WTC11 (cell line): ENCODE measurements at regions not wholly inside any gene's neighbourhood (a gene's known extent, or its start where the extent isn't known, plus 50 kb on each side); places are given as distances from the start of the nearest gene placed in this dataset.

Source experiments
- ATAC-seq: fragments of 200-7000 bp; cut with Tn5 transposase; 2 replicates; pipeline ENCODE4 v1.10.0; 2021; ENCODE audit warnings: mild to moderate bottlenecking, moderate library complexity
- CTCF ChIA-PET: fragments of 300-600 bp; sonication (Branson Sonifier 250); formaldehyde crosslinking; loops from one replicate; lab custom pipeline; 2021; ENCODE audit warnings: antibody characterized with exemption; lab: Charles Lee
- POLR2A ChIA-PET: fragments of 350-600 bp; sonication (Branson Sonifier 250); formaldehyde crosslinking; loops from one replicate; lab custom pipeline; 2021; ENCODE audit warnings: antibody characterized with exemption; lab: Charles Lee
- DNase-seq: peaks from one replicate; pipeline ENCODE4 v3.0.0; 2021; ENCODE audit warnings: low spot score
- H3K27ac Mint-ChIP-seq: 2 replicates; pipeline ENCODE4 v1.8.0; 2021; ENCODE audit warnings: mixed read lengths
- H3K27me3 Mint-ChIP-seq: 2 replicates; pipeline ENCODE4 v1.8.0; 2021; ENCODE audit warnings: low read depth, mild to moderate bottlenecking, moderate library complexity, mixed read lengths
- H3K36me3 Mint-ChIP-seq: 2 replicates; pipeline ENCODE4 v1.8.0; 2021; ENCODE audit warnings: mixed read lengths
- H3K4me1 Mint-ChIP-seq: 2 replicates; pipeline ENCODE4 v1.8.0; 2022; ENCODE audit warnings: mixed read lengths
- H3K4me3 Mint-ChIP-seq: 2 replicates; pipeline ENCODE4 v1.8.0; 2021; ENCODE audit warnings: mild to moderate bottlenecking, moderate library complexity, mixed read lengths
- H3K9me3 Mint-ChIP-seq: 2 replicates; pipeline ENCODE4 v1.8.0; 2021; ENCODE audit warnings: mixed read lengths
- ESRRA ChIP-seq: sonication (generic); formaldehyde crosslinking; IDR thresholded peaks from 2 replicates; pipeline ENCODE4 v1.8.1; 2022; ENCODE audit warnings: mild to moderate bottlenecking, missing genetic modification reagents, borderline replicate concordance
- ETV6 ChIP-seq: sonication (generic); formaldehyde crosslinking; IDR thresholded peaks from 2 replicates; pipeline ENCODE4 v1.8.1; 2022; ENCODE audit warnings: mild to moderate bottlenecking, missing genetic modification reagents
- HMGA2 ChIP-seq: fragments of 250-450 bp; sonication (Bioruptor Pico); IDR thresholded peaks from 2 replicates; pipeline ENCODE4 v1.4.0; 2021; ENCODE audit warnings: mild to moderate bottlenecking, moderate library complexity
- MYBL2 ChIP-seq: sonication (generic); formaldehyde crosslinking; IDR thresholded peaks from 2 replicates; pipeline ENCODE4 v1.8.1; 2023; ENCODE audit warnings: mild to moderate bottlenecking, moderate library complexity, missing genetic modification reagents
- RORB ChIP-seq: fragments of 250-450 bp; sonication (Bioruptor Pico); IDR thresholded peaks from 2 replicates; pipeline ENCODE4 v1.9.0; 2021; ENCODE audit warnings: mild to moderate bottlenecking
- SMAD3 ChIP-seq: sonication (generic); formaldehyde crosslinking; IDR thresholded peaks from 2 replicates; pipeline ENCODE4 v1.8.0; 2022; ENCODE audit warnings: missing genetic modification reagents, mild to moderate bottlenecking, borderline replicate concordance
- SP1 ChIP-seq: sonication (generic); formaldehyde crosslinking; conservative IDR thresholded peaks from 2 replicates; pipeline ENCODE4 v1.8.1; 2022; ENCODE audit warnings: missing genetic modification reagents
- TCF7 ChIP-seq: sonication (generic); formaldehyde crosslinking; IDR thresholded peaks from 2 replicates; pipeline ENCODE4 v1.8.0; 2022; ENCODE audit warnings: mild to moderate bottlenecking, low read depth, missing genetic modification reagents, moderate library complexity
- ZNF138 ChIP-seq: sonication (generic); formaldehyde crosslinking; conservative IDR thresholded peaks from 2 replicates; pipeline ENCODE4 v1.8.1; 2022; ENCODE audit warnings: mild to moderate bottlenecking, moderate library complexity, missing genetic modification reagents
- ZNF416 ChIP-seq: fragments of 250-450 bp; sonication (Bioruptor Pico); IDR thresholded peaks from 2 replicates; pipeline ENCODE4 v1.9.0; 2021; ENCODE audit warnings: mild to moderate bottlenecking, inconsistent platforms
- ZNF671 ChIP-seq: fragments of 250-450 bp; sonication (Bioruptor Pico); IDR thresholded peaks from 2 replicates; pipeline ENCODE4 v1.8.0; 2021; ENCODE audit warnings: mild to moderate bottlenecking
- TF ChIP-seq, protein P1 (sequence below): sonication (generic); formaldehyde crosslinking; conservative IDR thresholded peaks from 2 replicates; pipeline ENCODE4 v1.8.1; 2023; ENCODE audit warnings: mild to moderate bottlenecking, low read depth, missing genetic modification reagents, moderate library complexity
- TF ChIP-seq, protein P2 (sequence below): sonication (generic); formaldehyde crosslinking; IDR thresholded peaks from 2 replicates; pipeline ENCODE4 v1.8.1; 2023; ENCODE audit warnings: mild to moderate bottlenecking, missing genetic modification reagents, moderate library complexity
- TF ChIP-seq, protein P3 (sequence below): sonication (generic); formaldehyde crosslinking; IDR thresholded peaks from 2 replicates; pipeline ENCODE4 v1.8.0; 2023; ENCODE audit warnings: missing genetic modification reagents, mild to moderate bottlenecking, borderline replicate concordance
- TF ChIP-seq, protein P4 (sequence below): sonication (generic); formaldehyde crosslinking; IDR thresholded peaks from 2 replicates; pipeline ENCODE4 v1.8.1; 2022; ENCODE audit warnings: mild to moderate bottlenecking, missing genetic modification reagents, moderate library complexity, borderline replicate concordance
- TF ChIP-seq, protein P5 (sequence below): sonication (generic); formaldehyde crosslinking; conservative IDR thresholded peaks from 2 replicates; pipeline ENCODE4 v1.8.1; 2022; ENCODE audit warnings: mild to moderate bottlenecking, missing genetic modification reagents
- TF ChIP-seq, protein P6 (sequence below): fragments of 200-600 bp; IDR thresholded peaks from 2 replicates; pipeline ENCODE4 v1.8.0; 2022; ENCODE audit warnings: antibody characterized with exemption

DNA sequence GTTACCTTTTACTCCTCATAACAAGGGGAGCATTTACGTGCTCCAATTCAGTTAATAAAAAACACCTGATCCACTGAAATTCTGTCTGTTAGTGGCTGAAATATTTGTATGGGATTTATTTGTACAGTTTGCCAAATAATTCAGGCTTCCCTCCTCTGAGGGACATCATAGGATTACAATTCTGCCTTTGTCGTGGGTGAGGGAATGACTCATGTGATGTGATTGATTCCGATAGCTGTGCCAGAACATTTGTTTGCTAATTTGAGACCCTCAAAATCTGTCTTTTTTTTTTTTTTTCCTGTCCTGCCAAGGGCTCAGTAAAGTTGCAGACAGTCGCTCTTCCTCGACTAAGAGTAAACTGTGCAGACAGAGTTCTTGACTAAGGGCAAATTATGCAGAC is 612.6 kb upstream of the CDH2 start (continued):
- TF ChIP-seq, protein P1, sequence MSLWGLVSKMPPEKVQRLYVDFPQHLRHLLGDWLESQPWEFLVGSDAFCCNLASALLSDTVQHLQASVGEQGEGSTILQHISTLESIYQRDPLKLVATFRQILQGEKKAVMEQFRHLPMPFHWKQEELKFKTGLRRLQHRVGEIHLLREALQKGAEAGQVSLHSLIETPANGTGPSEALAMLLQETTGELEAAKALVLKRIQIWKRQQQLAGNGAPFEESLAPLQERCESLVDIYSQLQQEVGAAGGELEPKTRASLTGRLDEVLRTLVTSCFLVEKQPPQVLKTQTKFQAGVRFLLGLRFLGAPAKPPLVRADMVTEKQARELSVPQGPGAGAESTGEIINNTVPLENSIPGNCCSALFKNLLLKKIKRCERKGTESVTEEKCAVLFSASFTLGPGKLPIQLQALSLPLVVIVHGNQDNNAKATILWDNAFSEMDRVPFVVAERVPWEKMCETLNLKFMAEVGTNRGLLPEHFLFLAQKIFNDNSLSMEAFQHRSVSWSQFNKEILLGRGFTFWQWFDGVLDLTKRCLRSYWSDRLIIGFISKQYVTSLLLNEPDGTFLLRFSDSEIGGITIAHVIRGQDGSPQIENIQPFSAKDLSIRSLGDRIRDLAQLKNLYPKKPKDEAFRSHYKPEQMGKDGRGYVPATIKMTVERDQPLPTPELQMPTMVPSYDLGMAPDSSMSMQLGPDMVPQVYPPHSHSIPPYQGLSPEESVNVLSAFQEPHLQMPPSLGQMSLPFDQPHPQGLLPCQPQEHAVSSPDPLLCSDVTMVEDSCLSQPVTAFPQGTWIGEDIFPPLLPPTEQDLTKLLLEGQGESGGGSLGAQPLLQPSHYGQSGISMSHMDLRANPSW (CRISPR knock-in tag) = no peak
- TF ChIP-seq, protein P2, sequence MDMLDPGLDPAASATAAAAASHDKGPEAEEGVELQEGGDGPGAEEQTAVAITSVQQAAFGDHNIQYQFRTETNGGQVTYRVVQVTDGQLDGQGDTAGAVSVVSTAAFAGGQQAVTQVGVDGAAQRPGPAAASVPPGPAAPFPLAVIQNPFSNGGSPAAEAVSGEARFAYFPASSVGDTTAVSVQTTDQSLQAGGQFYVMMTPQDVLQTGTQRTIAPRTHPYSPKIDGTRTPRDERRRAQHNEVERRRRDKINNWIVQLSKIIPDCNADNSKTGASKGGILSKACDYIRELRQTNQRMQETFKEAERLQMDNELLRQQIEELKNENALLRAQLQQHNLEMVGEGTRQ = no peak
- no peak for TF ChIP-seq SP1 (CRISPR knock-in tag)

DNA sequence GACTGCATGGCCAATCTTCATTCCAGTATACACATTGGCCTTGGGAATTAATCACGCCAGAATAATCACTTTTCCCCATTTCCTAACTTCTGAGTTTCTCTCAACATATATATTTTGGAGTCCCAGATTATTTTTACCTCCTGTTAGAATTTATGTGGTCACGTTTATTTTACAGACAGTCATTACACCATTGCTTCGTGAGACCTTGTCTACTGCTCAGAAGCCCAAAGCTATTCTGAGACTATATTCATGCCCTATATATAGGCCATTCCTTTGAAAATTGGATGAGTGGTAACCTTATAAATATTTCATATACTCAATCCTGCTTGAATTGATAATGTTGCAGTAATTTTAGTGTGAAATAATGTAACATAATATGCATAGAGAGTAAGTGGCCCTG is 610.0 kb upstream of the CDH2 start:
- ATAC-seq (no peak), DNase-seq (no peak)
- H3K27me3 Mint-ChIP-seq = no peaks in the 10 kb centered on the region
- H3K27ac Mint-ChIP-seq = no peak overlapping the region
- CTCF ChIA-PET = no interaction called here
- no peak for TF ChIP-seq MYBL2 (CRISPR knock-in tag)
- TF ChIP-seq, all 79 proteins: peak for 0
- POLR2A ChIA-PET = no interaction called here
- Mint-ChIP-seq H3K36me3 (no peaks in the 10 kb centered on the region), H3K4me3 (no peak overlapping the region), H3K9me3 (no peaks in the 10 kb centered on the region), H3K4me1 (peaks cover 6% of the 10 kb centered on the region)

DNA sequence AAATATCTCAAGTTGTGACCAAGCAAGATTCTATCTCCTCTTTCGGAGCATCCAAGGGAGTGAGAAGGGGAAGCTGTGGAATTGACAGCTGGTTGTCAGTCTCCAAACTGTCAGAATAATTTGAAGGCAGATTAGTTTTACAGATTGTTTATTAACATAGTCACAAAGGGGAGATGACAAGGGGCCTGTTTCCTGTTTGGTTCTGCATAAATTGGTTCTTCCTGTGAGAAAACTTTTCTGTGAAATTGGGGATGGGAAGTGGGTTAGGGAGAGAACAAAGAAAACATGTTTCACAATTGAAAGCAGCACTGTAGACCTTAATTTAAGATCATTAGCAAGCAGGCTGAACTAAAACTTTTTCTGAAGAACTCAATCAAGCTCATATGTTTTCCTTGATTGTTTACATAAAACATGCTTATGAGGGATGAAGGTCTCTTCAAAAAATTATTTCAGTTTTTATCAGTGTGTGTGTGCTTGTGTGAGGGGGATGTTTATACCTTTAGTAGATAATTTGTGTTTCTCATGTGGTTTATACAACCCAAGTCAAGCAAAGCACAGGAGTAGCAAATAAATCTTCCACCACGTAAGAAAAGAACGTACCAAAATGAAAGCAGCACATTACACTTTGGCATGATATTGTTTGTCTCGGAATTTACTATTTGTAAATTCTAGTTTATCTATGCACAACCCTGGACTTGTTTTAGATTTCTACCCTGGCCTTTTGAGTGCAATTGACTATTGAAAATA is 604.9 kb upstream of the CDH2 start:
- POLR2A ChIA-PET = interaction anchor here (0.6 kb wide), 1 partner anchor 154 kb away, joined by 3 read pairs; no protein-coding TSS in a partner anchor
- no peaks in the 10 kb centered on the region for H3K27me3 Mint-ChIP-seq
- no peaks in the 10 kb centered on the region for H3K36me3 Mint-ChIP-seq
- H3K9me3 Mint-ChIP-seq = no peaks in the 10 kb centered on the region
- TF ChIP-seq ETV6 (CRISPR knock-in tag) (no peak), ESRRA (no peak), RORB (no peak), SMAD3 (CRISPR knock-in tag) (no peak), TCF7 (CRISPR knock-in tag) (no peak), ZNF416 (CRISPR knock-in tag) (no peak), ZNF671 (CRISPR knock-in tag) (no peak), ZNF138 (CRISPR knock-in tag) (no peak), HMGA2 (no peak)
- TF ChIP-seq, protein P3, sequence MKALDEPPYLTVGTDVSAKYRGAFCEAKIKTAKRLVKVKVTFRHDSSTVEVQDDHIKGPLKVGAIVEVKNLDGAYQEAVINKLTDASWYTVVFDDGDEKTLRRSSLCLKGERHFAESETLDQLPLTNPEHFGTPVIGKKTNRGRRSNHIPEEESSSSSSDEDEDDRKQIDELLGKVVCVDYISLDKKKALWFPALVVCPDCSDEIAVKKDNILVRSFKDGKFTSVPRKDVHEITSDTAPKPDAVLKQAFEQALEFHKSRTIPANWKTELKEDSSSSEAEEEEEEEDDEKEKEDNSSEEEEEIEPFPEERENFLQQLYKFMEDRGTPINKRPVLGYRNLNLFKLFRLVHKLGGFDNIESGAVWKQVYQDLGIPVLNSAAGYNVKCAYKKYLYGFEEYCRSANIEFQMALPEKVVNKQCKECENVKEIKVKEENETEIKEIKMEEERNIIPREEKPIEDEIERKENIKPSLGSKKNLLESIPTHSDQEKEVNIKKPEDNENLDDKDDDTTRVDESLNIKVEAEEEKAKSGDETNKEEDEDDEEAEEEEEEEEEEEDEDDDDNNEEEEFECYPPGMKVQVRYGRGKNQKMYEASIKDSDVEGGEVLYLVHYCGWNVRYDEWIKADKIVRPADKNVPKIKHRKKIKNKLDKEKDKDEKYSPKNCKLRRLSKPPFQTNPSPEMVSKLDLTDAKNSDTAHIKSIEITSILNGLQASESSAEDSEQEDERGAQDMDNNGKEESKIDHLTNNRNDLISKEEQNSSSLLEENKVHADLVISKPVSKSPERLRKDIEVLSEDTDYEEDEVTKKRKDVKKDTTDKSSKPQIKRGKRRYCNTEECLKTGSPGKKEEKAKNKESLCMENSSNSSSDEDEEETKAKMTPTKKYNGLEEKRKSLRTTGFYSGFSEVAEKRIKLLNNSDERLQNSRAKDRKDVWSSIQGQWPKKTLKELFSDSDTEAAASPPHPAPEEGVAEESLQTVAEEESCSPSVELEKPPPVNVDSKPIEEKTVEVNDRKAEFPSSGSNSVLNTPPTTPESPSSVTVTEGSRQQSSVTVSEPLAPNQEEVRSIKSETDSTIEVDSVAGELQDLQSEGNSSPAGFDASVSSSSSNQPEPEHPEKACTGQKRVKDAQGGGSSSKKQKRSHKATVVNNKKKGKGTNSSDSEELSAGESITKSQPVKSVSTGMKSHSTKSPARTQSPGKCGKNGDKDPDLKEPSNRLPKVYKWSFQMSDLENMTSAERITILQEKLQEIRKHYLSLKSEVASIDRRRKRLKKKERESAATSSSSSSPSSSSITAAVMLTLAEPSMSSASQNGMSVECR (CRISPR knock-in tag) = no peak
- TF ChIP-seq, protein P4, sequence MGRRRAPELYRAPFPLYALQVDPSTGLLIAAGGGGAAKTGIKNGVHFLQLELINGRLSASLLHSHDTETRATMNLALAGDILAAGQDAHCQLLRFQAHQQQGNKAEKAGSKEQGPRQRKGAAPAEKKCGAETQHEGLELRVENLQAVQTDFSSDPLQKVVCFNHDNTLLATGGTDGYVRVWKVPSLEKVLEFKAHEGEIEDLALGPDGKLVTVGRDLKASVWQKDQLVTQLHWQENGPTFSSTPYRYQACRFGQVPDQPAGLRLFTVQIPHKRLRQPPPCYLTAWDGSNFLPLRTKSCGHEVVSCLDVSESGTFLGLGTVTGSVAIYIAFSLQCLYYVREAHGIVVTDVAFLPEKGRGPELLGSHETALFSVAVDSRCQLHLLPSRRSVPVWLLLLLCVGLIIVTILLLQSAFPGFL (CRISPR knock-in tag) = no peak
- TF ChIP-seq, protein P5, sequence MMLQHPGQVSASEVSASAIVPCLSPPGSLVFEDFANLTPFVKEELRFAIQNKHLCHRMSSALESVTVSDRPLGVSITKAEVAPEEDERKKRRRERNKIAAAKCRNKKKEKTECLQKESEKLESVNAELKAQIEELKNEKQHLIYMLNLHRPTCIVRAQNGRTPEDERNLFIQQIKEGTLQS (CRISPR knock-in tag) = no peak
- TF ChIP-seq, protein P1 (CRISPR knock-in tag) = no peak
- TF ChIP-seq, protein P6, sequence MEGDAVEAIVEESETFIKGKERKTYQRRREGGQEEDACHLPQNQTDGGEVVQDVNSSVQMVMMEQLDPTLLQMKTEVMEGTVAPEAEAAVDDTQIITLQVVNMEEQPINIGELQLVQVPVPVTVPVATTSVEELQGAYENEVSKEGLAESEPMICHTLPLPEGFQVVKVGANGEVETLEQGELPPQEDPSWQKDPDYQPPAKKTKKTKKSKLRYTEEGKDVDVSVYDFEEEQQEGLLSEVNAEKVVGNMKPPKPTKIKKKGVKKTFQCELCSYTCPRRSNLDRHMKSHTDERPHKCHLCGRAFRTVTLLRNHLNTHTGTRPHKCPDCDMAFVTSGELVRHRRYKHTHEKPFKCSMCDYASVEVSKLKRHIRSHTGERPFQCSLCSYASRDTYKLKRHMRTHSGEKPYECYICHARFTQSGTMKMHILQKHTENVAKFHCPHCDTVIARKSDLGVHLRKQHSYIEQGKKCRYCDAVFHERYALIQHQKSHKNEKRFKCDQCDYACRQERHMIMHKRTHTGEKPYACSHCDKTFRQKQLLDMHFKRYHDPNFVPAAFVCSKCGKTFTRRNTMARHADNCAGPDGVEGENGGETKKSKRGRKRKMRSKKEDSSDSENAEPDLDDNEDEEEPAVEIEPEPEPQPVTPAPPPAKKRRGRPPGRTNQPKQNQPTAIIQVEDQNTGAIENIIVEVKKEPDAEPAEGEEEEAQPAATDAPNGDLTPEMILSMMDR = no peak
- no peak overlapping the region for H3K4me3 Mint-ChIP-seq
- CTCF ChIA-PET = no interaction called here
- ATAC-seq = no peak
- peaks cover 6% of the 10 kb centered on the region for H3K4me1 Mint-ChIP-seq
- H3K27ac Mint-ChIP-seq = no peak overlapping the region
- DNase-seq = no peak
